Upper lobe of left lung (tissue), 6 donors: ENCODE measurements at regions not wholly inside any gene's neighbourhood (a gene's known extent, or its start where the extent isn't known, plus 50 kb on each side); places are given as distances from the start of the nearest gene placed in this dataset.

Experiments
- ATAC-seq, 2 donors: fragments of 200-7000 bp; cut with Tn5 transposase; one replicate each; pipeline ENCODE4 v1.9.1; 2022; ENCODE audit warnings: mild to moderate bottlenecking in 2 of 2, moderate library complexity in 2 of 2; ENCODE audit not compliant: low FRiP score in 2 of 2
- DNase-seq, 2 donors: peaks; one replicate each; pipeline ENCODE4 v3.0.0-alpha.2; 2019 to 2020
- H3K27ac ChIP-seq, 4 donors: fragments of 200-600 bp; sonication (generic); one replicate each; pipeline ENCODE4 v1.5.1; 2016 to 2019
- H3K27me3 ChIP-seq, 4 donors: fragments of 200-600 bp; sonication (generic); one replicate each; pipeline ENCODE4 v1.5.1; 2017 to 2019
- H3K36me3 ChIP-seq, 4 donors: fragments of 200-600 bp; sonication (generic); one replicate each; pipeline ENCODE4 v1.5.1; 2016 to 2019
- H3K4me1 ChIP-seq, 4 donors: fragments of 200-600 bp; sonication (generic); one replicate each; pipeline ENCODE4 v1.5.1; 2018 to 2019
- H3K4me3 ChIP-seq, 4 donors: fragments of 200-600 bp; sonication (generic); one replicate each; pipeline ENCODE4 v1.5.1; 2017 to 2019; ENCODE audit warnings: mild to moderate bottlenecking in 2 of 4, moderate library complexity in 1 of 4
- H3K9me3 ChIP-seq, 4 donors: fragments of 200-600 bp; sonication (generic); one replicate each; pipeline ENCODE4 v1.5.1; 2018 to 2019
- EP300 ChIP-seq, 4 donors: sonication (generic); formaldehyde crosslinking; IDR thresholded peaks; one replicate each; pipeline ENCODE4 v1.5.1; 2017; ENCODE audit warnings: antibody characterized with exemption in 4 of 4, control low read depth in 2 of 4
- POLR2A ChIP-seq, 4 donors: fragments of 450-650 bp; IDR thresholded peaks; one replicate each; pipeline ENCODE4 v1.5.1; 2016 to 2017; ENCODE audit warnings: antibody characterized with exemption in 4 of 4, mild to moderate bottlenecking in 2 of 4
- POLR2AphosphoS5 ChIP-seq, 2 donors: sonication (generic); formaldehyde crosslinking; IDR thresholded peaks; one replicate each; pipeline ENCODE4 v1.5.1; 2017; ENCODE audit warnings: antibody characterized with exemption in 2 of 2
- WGBS, 2 donors: methylation state at CpG; one replicate each; pipeline ENCODE4 v1.1.5; 2017 to 2018; 5-methylcytosine and 5-hydroxymethylcytosine counted together
- TF ChIP-seq, protein P1 (sequence below), 6 experiments: fragments of 450-650 bp in 4 of 6; fragments of 200-600 bp in 2 of 6; sonication (generic) in 2 of 6; IDR thresholded peaks; one replicate each; pipeline ENCODE4 v1.5.1; 2016 to 2019; ENCODE audit warnings: antibody characterized with exemption in 6 of 6
- donor health status: DM: no; HTN: no; CAD: no; lungs with moderate emphysema.
- donor health status: DM: no; HTN: yes; CAD: no; lungs with severe emphysema.

DNA sequence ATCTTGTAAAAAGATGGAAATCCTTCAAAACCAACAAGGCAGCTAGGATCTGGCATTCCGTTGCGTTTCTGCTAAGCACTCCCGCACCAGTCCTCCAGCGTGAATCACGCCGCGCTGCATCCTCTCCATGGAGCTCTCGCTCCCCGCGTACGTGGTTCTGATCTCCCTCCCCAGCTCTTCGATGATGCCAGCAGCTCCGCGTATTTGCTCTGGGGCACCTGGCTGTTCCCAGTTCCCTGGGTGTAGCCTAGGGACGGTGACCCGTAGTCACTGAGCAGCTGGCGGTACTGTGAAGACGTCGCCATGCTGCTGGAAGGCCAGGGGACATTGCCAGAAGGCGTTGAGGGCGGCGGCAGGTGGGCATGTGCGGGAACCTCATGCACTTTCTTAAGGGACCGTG, 407.5 kb downstream of the RNF144A start:
- 73 to 87% methylated on average over 21 to 24 of the region's 24 CpGs for WGBS, 2 donors
- DNase-seq = peak in 1 of 2 donors; percentile 43
- Histone ChIP-seq H3K4me3 (no peak overlapping the region), H3K36me3 (no peaks in the 10 kb centered on the region), H3K27me3 (no peaks in the 10 kb centered on the region), H3K27ac (no peak overlapping the region), H3K9me3 (no peaks in the 10 kb centered on the region), H3K4me1 (no peaks in the 10 kb centered on the region)
- no peak for TF ChIP-seq POLR2AphosphoS5 (IDR thresholded peaks at IDR 0.05)
- TF ChIP-seq, protein P1, sequence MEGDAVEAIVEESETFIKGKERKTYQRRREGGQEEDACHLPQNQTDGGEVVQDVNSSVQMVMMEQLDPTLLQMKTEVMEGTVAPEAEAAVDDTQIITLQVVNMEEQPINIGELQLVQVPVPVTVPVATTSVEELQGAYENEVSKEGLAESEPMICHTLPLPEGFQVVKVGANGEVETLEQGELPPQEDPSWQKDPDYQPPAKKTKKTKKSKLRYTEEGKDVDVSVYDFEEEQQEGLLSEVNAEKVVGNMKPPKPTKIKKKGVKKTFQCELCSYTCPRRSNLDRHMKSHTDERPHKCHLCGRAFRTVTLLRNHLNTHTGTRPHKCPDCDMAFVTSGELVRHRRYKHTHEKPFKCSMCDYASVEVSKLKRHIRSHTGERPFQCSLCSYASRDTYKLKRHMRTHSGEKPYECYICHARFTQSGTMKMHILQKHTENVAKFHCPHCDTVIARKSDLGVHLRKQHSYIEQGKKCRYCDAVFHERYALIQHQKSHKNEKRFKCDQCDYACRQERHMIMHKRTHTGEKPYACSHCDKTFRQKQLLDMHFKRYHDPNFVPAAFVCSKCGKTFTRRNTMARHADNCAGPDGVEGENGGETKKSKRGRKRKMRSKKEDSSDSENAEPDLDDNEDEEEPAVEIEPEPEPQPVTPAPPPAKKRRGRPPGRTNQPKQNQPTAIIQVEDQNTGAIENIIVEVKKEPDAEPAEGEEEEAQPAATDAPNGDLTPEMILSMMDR (IDR thresholded peaks at IDR 0.05) = no peak
- TF ChIP-seq EP300 (IDR thresholded peaks at IDR 0.05) = no peak
- no peak for TF ChIP-seq POLR2A (IDR thresholded peaks at IDR 0.05)
- no peak for ATAC-seq

- no peak overlapping the region for H3K4me3 ChIP-seq
- no peaks in the 10 kb centered on the region for H3K9me3 ChIP-seq
- no peaks in the 10 kb centered on the region for H3K36me3 ChIP-seq
- ATAC-seq (no peak), DNase-seq (no peak)
- H3K4me1 ChIP-seq = no peaks in the 10 kb centered on the region
- WGBS, 2 donors = 86 to 95% methylated on average over 4 of the region's 4 CpGs
- H3K27ac ChIP-seq = no peak overlapping the region
- no peaks in the 10 kb centered on the region for H3K27me3 ChIP-seq
- TF ChIP-seq EP300 (IDR thresholded peaks at IDR 0.05) = no peak
- TF ChIP-seq POLR2AphosphoS5 (IDR thresholded peaks at IDR 0.05) = no peak
- no peak for TF ChIP-seq POLR2A (IDR thresholded peaks at IDR 0.05)
- TF ChIP-seq, protein P1 (IDR thresholded peaks at IDR 0.05) = no peak
Observed at GRCh38 chr2:7325186-7325585, 408.0 kb downstream of the RNF144A start.

GRCh38 chr2:7329465-7329864, 412.3 kb downstream of the RNF144A start:
- ATAC-seq (no peak), DNase-seq (no peak)
- Histone ChIP-seq H3K4me1 (no peaks in the 10 kb centered on the region), H3K36me3 (no peaks in the 10 kb centered on the region), H3K9me3 (no peaks in the 10 kb centered on the region), H3K27me3 (no peaks in the 10 kb centered on the region), H3K27ac (no peak overlapping the region), H3K4me3 (no peak overlapping the region)
- WGBS, 2 donors = 97 to 100% methylated on average over 1 of the region's 1 CpG
- TF ChIP-seq POLR2AphosphoS5 (IDR thresholded peaks at IDR 0.05) = no peak
- TF ChIP-seq, protein P1 (IDR thresholded peaks at IDR 0.05) = no peak
- TF ChIP-seq EP300 (IDR thresholded peaks at IDR 0.05) = no peak
- no peak for TF ChIP-seq POLR2A (IDR thresholded peaks at IDR 0.05)

GRCh38 chr2:7333189-7333765, 416.1 kb downstream of the RNF144A start:
- H3K27ac ChIP-seq = no peak overlapping the region
- H3K27me3 ChIP-seq = no peaks in the 10 kb centered on the region
- 8 to 10% methylated on average over 2 of the region's 2 CpGs for WGBS, 2 donors
- TF ChIP-seq EP300 (IDR thresholded peaks at IDR 0.05) (no peak), POLR2A (IDR thresholded peaks at IDR 0.05) (no peak), POLR2AphosphoS5 (IDR thresholded peaks at IDR 0.05) (no peak)
- TF ChIP-seq, protein P1 (IDR thresholded peaks at IDR 0.05) = no peak
- no peaks in the 10 kb centered on the region for H3K4me1 ChIP-seq
- H3K4me3 ChIP-seq = no peak overlapping the region
- ATAC-seq (no peak), DNase-seq (no peak)
- H3K36me3 ChIP-seq = no peaks in the 10 kb centered on the region
- no peaks in the 10 kb centered on the region for H3K9me3 ChIP-seq

- H3K27ac ChIP-seq = no peak overlapping the region
- no peak for ATAC-seq
- H3K27me3 ChIP-seq = no peaks in the 10 kb centered on the region
- 62 to 63% methylated on average over 5 of the region's 5 CpGs for WGBS, 2 donors
- DNase-seq = no peak
- H3K36me3 ChIP-seq = no peaks in the 10 kb centered on the region
- H3K9me3 ChIP-seq = no peaks in the 10 kb centered on the region
- H3K4me3 ChIP-seq = no peak overlapping the region
- no peak for TF ChIP-seq POLR2A (IDR thresholded peaks at IDR 0.05)
- no peaks in the 10 kb centered on the region for H3K4me1 ChIP-seq
Observed at GRCh38 chr2:7333960-7334493, 416.8 kb downstream of the RNF144A start.
